ENCODE measurements at regions not wholly inside any gene's neighbourhood (a gene's known extent, or its start where the extent isn't known, plus 50 kb on each side); places are given as distances from the start of the nearest gene placed in this dataset.

- no peak overlapping the region for H2AFZ ChIP-seq (ENCODE audit: low read depth, low read length, severe bottlenecking)
- H3K4me3 ChIP-seq (ENCODE audit: insufficient read depth, low read length, poor library complexity, severe bottlenecking): no peak overlapping the region
- no peaks in the 10 kb centered on the region for H3K27me3 ChIP-seq (ENCODE audit: low read length)
- no peaks in the 10 kb centered on the region for H3K9me3 ChIP-seq (ENCODE audit: insufficient read depth, low read length)
- TF ChIP-seq CTCF (IDR thresholded peaks at IDR 0.05; ENCODE audit: insufficient read depth, low read length, poor library complexity, severe bottlenecking): no peak
- TF ChIP-seq EZH2phosphoT487 (conservative IDR thresholded peaks at IDR 0.05; ENCODE audit: low read length): no peak
- no peak overlapping the region for H3K27ac ChIP-seq (ENCODE audit: low read depth, low read length)
- H3K9me2 ChIP-seq (replicated peaks; ENCODE audit: insufficient read depth, low read length): no peaks in the 10 kb centered on the region
- no peak overlapping the region for H3K4me2 ChIP-seq (ENCODE audit: low read depth, low read length, poor library complexity, severe bottlenecking)
- no peaks in the 10 kb centered on the region for H4K20me1 ChIP-seq (ENCODE audit: low read depth, low read length)
- H3F3A ChIP-seq (ENCODE audit: insufficient read depth): no peaks in the 10 kb centered on the region
- H3K9ac ChIP-seq (ENCODE audit: low read length): no peak overlapping the region
- no peaks in the 10 kb centered on the region for H3K79me2 ChIP-seq (ENCODE audit: insufficient read depth, low read length)
- H3K36me3 ChIP-seq (ENCODE audit: low read length): no peaks in the 10 kb centered on the region
Measured at GRCh38 chr3:127139601-127140500, 53.1 kb upstream of the PRR23E start.

GRCh38 chr3:127140501-127141460 lies 52.1 kb upstream of the PRR23E start:
- TF ChIP-seq EZH2phosphoT487 (conservative IDR thresholded peaks at IDR 0.05; ENCODE audit: low read length): no peak
- TF ChIP-seq CTCF (IDR thresholded peaks at IDR 0.05; ENCODE audit: insufficient read depth, low read length, poor library complexity, severe bottlenecking): no peak

GRCh38 chr3:127141921-127142730 lies 50.8 kb upstream of the PRR23E start:
- Histone ChIP-seq H2AFZ (ENCODE audit: low read depth, low read length, severe bottlenecking) (no peak overlapping the region), H3K9me3 (ENCODE audit: insufficient read depth, low read length) (no peaks in the 10 kb centered on the region), H3K9ac (ENCODE audit: low read length) (no peak overlapping the region), H3K4me3 (ENCODE audit: insufficient read depth, low read length, poor library complexity, severe bottlenecking) (no peak overlapping the region), H3K4me2 (ENCODE audit: low read depth, low read length, poor library complexity, severe bottlenecking) (no peak overlapping the region), H3K27me3 (ENCODE audit: low read length) (no peaks in the 10 kb centered on the region), H3K36me3 (ENCODE audit: low read length) (no peaks in the 10 kb centered on the region), H4K20me1 (ENCODE audit: low read depth, low read length) (no peaks in the 10 kb centered on the region), H3K9me2 (replicated peaks; ENCODE audit: insufficient read depth, low read length) (no peaks in the 10 kb centered on the region), H3K79me2 (ENCODE audit: insufficient read depth, low read length) (no peaks in the 10 kb centered on the region), H3F3A (ENCODE audit: insufficient read depth) (no peaks in the 10 kb centered on the region), H3K27ac (ENCODE audit: low read depth, low read length) (no peak overlapping the region)
- TF ChIP-seq EZH2phosphoT487 (conservative IDR thresholded peaks at IDR 0.05; ENCODE audit: low read length) (no peak), CTCF (IDR thresholded peaks at IDR 0.05; ENCODE audit: insufficient read depth, low read length, poor library complexity, severe bottlenecking) (no peak)

More at GRCh38 chr3:127140501-127141460, 52.1 kb upstream of the PRR23E start:
- H3K9ac ChIP-seq (ENCODE audit: low read length): no peak overlapping the region
- H3K9me2 ChIP-seq (replicated peaks; ENCODE audit: insufficient read depth, low read length): no peaks in the 10 kb centered on the region
- H3K4me2 ChIP-seq (ENCODE audit: low read depth, low read length, poor library complexity, severe bottlenecking): no peak overlapping the region
- H3K36me3 ChIP-seq (ENCODE audit: low read length): no peaks in the 10 kb centered on the region
- no peaks in the 10 kb centered on the region for H3K79me2 ChIP-seq (ENCODE audit: insufficient read depth, low read length)
- H3K27ac ChIP-seq (ENCODE audit: low read depth, low read length): no peak overlapping the region
- no peak overlapping the region for H2AFZ ChIP-seq (ENCODE audit: low read depth, low read length, severe bottlenecking)
- H3K27me3 ChIP-seq (ENCODE audit: low read length): no peaks in the 10 kb centered on the region
- H3F3A ChIP-seq (ENCODE audit: insufficient read depth): no peaks in the 10 kb centered on the region
- no peaks in the 10 kb centered on the region for H3K9me3 ChIP-seq (ENCODE audit: insufficient read depth, low read length)
- no peaks in the 10 kb centered on the region for H4K20me1 ChIP-seq (ENCODE audit: low read depth, low read length)
- no peak overlapping the region for H3K4me3 ChIP-seq (ENCODE audit: insufficient read depth, low read length, poor library complexity, severe bottlenecking)

Data from SU-DHL-6 (cell line).